Stimulated activated CD8-positive, alpha-beta memory T cell treated with anti-CD3 and anti-CD28 coated beads, Interleukin-4, amount 100 ng/mL, for 48 hours (primary cell): ENCODE measurements at regions not wholly inside any gene's neighbourhood (a gene's known extent, or its start where the extent isn't known, plus 50 kb on each side); places are given as distances from the start of the nearest gene placed in this dataset.
"Not testable (repeated sequence)": the region's sequence is repeated elsewhere in the genome, so short reads cannot be mapped to it uniquely, and the experiment has no call there.

ENCODE experiments used
- DNase-seq: peaks from one replicate; pipeline ENCODE4 v3.0.0-alpha.2; 2020

DNA sequence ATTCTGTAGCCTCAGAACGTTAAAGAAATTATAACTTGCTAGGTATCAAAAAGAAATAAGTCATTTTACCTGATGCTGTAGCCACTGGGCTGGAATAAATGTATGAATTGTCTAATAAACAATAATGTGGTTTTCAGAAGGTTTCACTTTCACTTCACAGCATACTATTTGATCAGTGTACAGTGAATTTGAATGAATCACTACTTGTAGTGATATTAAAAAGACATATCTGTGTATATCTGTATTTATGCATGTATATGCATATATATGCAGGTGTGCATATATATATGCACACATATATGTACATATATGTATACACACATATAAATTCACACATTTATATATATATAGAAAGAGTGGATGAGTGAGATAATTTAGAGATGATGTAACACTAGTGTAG, 440.0 kb upstream of the PCDH10 start:
- DNase-seq, result no peak

DNA sequence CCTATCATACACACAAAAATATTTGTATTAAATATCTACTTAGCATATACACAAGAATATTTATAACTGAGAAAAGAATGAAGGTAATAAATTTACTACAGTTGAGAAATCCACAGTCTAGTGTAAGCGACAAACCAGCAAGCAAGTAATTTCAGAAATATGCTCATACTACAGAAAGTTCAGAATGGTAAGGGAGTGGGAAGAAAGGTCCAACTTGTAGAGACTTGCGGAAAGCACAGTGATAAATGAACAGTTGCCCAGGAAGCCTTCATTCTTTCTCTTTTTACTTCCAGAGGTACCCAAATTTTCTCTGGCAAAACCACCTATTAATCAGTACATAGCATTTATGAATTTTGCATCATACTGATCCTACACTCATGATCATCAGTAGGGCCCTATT, 438.1 kb upstream of the PCDH10 start:
- DNase-seq, result no peak

DNA sequence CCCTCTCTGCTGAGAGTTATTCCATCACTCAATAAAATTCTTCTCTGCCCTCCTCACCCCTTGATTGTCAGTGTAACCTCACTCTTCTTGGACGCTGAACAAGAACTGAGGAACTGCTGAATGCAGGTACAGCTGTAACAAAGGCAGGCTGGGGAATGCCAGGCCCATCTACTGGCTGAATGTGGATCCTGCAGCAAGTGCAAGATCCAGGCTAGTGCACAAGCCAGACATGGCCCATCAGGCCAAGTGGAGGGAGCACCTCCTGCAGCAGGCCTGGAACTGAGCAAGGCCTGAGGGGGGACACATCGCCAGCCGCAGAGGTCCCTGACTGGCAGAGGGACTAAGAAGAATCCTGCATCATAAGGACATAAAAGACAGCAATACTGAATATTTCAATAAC, 411.8 kb upstream of the PCDH10 start:
- no peak for DNase-seq

DNA sequence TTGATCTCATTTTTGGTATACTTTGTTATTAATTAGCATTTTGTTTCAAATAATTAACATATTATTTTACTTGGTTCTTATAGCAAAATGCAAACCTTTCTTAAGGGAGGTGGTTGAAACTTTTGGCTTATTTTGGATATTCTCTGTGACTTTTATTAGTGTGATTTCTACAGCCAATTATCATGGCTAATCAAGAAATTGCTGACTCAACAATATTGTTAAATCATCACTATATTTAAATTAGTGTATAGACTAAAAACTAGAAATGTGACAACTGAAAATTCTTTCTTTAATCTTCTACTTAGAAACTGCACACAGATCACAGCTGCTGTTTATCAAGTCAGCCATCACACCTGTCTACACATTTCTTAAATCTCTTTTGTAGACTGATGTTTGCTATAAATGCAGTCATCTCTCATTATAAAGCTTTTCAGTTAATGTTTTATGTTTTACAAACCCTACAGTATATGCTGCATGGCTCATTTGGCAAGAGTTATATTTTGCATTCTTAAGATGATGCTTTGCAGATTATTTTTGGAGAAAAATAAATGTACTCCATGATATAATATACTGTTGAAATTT, 389.8 kb upstream of the PCDH10 start:
- DNase-seq, result no peak

DNA sequence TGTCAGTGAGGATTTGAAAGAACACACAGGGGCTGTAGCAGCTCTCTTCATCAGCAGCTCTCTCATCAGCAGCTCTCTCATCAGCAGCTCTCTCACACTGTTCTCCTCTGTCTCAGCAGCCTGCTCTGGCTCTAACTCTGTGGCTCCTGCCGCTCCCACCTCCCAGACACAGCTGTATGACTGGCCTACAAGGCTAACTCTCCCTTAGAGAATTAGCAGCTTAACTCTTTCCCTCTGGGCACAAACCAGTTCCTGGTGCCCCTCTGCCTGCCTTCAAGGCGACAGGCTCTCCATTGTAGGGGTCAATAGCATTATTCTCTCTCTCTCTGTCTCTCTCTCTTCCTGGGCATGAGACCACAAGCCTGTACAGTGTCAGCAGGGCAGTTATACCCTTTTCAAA, 385.6 kb upstream of the PCDH10 start:
- no peak for DNase-seq

DNA sequence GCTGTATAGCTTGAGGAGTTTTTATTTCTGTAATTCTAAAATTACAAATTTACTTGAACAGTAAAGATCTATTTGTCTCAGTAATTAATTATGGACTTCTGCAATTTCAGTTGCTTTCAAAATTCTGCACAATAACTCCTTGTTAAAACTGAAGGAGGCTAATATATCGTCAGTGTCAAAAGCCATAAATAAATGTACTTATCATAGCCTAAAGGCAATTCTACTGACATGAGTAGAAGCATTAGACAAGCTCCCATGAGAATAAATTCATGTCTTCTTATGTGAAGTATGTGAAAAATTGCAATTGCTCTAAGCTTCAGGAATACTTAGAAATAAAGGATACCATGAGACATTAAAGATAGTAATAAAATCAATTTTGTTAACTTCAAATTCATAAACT, 381.2 kb upstream of the PCDH10 start:
- DNase-seq, result no peak

DNA sequence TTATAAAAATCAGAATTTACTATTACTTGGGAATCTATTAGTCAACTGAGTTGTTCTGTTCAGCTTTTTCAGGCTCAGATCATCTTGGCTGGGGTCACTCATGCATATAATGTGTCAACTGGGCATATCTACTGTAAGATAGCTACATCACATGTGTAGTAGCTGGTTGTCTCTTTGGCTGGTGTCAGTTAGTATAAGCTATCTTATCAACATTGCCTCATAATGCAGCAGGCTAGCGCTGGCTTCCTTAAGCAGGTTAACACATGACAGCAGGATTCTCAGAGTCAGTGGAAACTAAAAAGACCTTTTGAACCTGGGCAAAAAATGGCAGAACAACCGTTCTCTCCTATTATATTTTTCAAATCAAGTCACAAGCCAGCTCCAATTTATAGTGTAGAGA, 378.3 kb upstream of the PCDH10 start:
- no peak for DNase-seq

DNA sequence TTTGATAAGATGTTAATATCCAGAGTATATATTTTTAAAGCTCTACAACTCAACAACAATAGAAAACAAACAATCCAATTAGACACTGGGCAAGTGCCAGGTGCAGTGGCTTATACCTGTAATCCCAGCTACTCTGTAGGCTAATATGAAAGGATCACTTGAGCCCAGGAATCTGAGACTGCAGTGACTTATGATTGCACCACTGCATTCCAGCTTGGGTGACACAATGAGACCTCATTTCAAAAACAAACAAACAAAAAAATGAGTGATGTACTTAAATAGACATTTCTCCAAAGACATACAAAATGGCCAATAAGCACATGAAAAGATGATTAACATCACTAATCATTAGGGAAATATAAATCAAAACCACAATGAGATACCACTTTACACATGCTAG, 356.8 kb upstream of the PCDH10 start:
- no peak for DNase-seq

DNA sequence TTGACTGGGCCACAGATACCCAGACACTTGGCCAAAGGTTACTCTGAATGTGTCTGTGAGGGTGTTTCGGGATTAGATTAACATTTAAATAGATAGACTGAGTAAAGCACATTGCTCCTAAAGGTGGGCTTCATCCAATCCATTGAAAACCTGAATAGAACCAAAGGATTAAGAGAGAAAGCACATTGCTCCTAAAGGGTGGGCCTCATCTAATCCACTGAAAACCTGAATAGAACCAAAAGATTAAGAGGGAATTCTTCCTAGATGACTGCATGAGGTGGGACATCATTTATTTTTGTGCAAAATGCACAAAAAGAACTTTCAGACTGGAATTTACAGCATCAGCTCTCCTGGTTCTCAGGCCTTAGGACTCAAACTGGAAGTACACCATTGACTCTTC, 351.2 kb upstream of the PCDH10 start:
- no peak for DNase-seq

DNA sequence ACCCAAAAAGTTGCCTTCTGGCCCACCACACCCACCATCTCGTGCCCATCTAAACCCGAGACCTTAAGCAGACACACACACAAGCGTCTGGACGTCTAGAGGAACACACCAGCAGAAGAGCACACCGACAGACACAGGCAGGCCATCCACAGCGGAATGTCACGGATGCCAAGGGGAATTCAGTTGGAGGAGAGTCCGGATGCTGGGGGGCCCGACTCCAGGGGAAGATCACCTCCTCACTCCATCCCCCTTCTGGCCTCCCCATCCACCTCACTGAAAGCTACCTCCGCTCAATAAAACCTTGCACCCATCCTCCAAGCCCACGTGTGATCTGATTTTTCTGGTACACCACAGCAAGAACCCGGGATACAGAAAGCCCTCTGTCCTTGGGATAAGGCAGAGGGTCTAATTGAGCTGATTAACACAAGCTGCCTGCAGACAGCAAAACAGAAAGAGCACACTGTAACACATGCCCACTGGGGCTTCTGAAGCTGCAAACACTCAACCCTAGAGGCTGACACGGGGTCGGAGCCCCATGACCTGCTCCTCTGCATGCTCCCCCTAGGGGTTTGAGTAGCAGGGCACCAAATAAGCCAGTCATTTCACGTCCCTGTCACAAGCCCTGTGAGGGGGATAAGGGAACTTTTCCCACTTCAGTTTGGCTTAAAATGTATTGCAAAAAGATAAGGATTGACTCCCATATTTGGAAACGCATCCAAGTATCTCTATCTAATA, 339.6 kb upstream of the PCDH10 start:
- DNase-seq, result no peak

DNA sequence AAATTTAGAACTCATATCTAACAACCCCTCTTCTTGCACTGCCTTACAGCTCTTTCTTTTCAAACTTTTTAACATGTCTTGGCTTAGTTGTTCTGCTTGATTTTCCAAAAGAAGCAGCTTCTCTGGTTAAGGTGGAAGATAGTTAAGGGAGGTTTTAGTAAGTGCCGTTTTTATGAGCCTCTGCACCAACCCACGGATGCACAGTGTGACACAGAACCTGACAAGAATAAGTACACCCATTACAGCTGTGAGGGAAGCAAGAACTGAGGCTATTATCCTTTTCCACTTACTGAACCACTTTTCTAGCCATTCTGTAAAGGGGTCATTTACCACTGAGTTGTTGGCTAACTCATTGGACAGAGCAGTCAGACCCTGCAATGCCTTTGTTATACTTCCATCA, 336.0 kb upstream of the PCDH10 start:
- DNase-seq, result not testable (repeated sequence)

DNA sequence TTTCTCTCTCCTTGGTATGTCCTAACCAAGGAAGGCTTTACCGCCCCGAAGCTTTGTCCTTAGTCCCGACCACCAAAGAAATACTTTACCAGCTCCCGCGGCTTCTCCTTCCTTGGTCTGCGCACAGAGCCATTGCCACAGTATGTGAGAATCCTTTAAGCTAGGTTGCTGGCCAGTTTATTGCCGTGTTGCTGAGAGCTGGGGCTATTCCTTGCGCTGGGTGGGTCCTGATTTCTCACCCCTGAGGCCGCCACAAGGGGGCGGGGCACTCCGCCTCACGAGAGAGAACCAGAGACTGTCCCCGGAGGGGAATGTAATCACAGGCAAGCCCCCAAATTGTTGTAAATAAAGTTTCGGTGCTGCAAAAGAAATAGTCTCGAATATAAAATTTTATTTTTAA, 331.0 kb upstream of the PCDH10 start:
- no peak for DNase-seq

DNA sequence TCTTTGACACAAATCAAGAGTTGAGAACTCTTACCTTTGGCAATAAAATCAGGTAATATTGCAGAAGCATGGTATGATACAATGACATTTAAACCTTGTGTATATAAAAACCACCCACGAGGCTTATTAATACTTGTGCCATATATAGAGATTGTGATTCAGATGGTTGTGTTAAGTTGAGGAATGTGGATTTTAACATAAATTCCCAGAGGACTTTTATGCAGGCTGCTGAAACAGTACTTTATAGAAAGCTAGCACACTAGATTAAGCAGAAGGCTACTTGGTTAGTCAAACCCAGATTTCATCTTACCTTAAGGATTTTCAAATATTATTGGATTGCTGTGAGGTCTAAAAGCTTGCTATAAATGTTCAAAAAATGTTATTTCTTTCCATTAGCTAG, 325.7 kb upstream of the PCDH10 start:
- no peak for DNase-seq

DNA sequence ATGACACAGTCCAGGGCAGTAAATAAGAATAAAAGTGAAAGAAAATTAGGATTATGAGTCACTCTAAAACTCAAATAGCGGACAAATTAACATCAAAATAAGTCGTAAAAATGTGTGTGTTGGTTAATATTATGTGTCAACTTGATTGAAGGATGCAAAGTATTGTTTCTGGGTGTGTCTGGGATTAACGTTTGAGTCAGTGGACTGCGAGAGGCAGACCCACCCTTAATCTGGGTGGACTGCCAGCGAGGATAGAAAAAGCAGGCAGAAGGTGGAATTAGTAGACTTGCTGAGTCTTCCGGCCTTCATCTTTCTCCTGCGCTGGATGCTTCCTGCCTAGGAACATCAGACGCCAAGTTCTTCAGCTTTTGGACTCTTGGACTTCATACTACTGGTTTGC, 324.3 kb upstream of the PCDH10 start:
- no peak for DNase-seq

DNA sequence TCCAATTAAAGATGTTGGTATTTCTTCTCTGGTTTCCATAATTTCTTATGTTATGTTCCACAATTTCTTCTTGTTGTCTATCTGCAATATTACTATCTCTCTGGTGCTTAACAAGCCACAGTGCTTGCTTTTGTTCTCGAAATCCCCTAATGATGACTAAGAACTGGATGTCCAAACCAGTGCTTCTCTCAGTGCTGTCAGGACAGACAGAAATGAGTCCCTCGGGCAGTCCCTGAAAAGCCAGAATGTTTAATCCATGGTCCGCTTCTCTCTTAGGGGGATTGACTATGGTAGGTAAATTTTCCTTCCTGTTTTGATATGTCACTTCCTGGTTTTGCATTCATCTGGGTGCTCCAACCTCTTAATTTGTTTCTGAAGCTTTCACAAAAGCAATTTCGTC, 321.6 kb upstream of the PCDH10 start:
- no peak for DNase-seq

DNA sequence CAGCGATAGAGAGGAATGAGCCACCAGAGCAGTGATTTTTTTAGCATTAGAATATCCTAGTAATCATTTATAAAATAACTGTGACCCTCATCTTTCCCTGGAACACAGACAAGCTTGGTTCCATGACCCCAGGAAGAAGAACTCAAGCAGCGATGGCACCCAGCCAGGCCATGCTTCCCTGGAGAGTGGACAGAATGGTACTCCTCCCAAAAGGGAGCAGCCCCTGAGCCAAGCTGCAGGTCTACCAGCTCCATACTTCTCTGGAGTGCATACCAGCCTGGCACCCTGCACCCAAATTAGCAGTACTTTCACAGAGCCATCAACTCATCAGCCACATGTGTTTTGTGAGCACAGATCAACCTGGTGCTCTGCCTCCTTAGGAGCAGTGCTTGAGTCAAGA, 310.9 kb upstream of the PCDH10 start:
- no peak for DNase-seq

DNA sequence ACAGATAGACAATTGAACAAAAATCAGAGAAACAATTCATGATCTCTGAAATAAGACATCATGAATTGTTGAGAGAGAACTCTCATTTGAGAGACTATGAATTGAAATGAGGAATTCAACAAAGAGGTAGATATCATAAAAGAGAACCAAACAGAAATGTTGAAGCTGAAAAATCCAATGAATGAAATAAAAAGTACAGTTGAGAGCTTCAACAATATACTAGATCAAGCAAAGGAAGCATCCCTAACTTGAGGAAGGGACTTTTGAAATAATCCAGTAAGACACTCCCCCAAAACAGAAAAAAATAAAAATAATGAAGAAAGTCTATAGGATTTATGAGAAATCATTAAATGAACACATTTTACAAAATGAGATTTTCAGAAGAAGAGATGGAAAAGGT, 310.0 kb upstream of the PCDH10 start:
- DNase-seq, result no peak

DNA sequence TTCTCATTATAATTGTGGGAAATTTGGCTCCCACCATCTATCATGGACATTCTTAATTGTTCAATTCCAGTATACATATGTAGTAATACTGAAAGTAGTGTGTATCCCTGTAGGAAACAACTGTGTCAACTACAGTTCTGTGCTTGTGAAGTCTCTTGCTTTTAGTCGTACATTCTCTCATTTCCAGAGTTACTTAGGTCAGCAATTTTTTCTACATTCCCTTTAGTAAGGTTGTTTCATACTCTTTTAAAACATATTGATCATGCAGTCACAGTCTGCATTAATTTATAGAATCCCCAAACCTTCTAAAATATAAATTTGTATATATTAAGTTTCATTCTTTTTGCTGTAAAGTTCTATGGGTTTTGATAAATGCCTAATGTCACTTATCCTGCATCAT, 289.2 kb upstream of the PCDH10 start:
- DNase-seq, result no peak

DNA sequence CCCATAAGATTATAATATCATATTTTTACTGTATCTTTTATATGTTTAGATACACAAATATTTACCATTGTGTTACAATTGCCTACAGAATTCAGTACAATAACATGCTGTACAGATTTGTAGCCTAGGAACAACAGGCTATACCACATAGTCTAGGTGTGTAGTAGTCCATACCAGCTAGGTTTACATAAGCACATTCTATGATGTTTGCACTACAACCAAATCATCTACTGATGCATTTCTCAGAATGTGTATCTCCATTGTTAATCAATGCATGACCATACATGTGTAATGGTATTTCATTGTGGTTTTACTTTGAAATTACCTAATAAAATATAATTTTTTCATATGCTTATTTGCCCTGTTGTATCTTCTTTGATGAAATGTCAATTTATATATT, 288.1 kb upstream of the PCDH10 start:
- DNase-seq, result no peak

DNA sequence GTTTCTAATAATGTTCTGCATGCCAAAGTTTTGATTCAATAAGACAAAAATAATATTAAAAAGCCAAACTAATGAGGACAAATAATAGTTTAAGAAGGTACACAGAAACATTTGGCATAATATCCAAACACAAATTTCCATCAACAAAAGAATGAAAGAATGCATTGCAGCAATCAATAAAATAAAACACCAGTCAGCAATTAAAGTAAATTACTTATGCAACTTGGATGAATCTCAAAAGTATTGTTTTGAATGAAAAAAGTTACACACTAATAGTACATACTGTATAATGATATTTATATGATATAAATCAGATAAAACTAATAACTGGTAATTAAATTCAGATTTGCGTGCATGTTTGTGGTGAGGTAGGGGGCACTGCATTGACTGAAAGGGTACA, 285.5 kb upstream of the PCDH10 start:
- no peak for DNase-seq

DNA sequence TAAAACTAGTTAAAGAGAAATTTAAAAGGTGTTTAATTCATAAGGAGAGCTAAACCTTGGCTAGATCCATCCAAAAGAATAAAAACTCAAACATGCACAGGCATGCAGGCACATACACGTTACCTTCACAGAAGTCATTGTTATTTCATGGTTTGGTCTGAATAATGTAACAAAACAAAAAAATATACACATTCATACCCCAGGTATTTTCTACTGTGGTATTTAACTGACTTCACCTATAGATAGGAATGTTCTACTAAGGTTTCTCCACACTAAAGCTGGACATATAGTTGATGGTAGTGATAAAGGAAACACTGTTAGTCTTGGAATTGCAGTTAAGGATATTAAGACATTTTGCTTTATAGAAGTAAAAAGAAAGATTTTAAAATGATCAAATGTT, 283.6 kb upstream of the PCDH10 start:
- no peak for DNase-seq

DNA sequence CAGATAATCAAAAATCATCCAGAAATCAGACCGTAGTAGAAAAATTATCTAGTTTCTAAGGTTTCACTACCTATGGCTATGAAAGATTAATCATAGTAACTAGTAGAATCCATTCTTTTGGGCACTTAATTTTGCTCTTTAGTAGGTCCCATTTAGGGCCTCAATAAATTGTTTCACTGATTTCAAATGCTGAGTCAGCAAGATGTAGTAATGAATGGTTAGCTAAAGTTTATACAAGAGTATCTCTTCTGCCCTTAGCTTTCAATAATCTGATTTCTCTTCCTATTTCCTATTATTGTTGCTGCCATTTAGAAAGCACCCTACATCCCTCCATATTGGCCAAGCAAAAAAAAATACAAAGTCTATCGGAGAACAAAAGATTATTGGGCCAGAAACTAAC, 283.2 kb upstream of the PCDH10 start:
- no peak for DNase-seq

DNA sequence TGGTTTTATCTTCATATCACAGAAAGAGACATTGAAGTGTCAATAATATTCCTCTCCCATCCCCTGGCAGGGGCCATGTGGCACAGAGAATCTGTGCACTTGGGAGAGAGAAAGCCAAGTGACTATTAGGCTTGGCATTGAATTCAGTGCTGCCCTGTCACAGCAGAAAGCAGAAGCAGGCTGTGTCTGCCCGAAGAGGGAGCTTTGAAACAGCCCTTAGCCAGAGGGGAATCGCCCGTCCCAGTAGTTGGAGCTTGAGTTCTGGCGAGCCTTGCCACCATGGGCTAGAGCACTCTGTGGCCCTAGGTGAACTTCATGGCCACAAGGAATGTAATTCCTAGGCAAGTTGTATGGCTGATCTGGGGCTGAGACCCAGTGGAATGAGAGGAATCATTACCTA, 282.5 kb upstream of the PCDH10 start:
- DNase-seq, result no peak

DNA sequence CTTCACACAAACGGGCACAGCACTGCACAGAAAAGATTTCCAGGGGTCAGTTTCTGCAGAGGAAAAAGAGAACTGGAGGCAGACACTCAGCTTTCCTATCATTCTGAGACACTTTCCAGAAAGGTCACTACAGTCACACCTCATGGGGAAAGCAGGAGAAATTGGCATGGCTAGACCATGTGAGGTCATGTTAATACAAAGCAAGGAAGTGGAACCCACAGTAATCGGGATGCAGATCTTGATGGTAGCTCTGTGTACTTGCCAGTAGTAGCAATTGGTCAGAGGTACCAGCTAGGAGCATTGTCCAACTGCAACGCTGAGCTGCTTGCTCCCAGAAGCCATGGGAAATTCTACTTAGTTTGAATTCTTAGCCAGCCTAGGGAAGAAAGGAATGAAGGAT, 255.3 kb upstream of the PCDH10 start:
- DNase-seq, result no peak

DNA sequence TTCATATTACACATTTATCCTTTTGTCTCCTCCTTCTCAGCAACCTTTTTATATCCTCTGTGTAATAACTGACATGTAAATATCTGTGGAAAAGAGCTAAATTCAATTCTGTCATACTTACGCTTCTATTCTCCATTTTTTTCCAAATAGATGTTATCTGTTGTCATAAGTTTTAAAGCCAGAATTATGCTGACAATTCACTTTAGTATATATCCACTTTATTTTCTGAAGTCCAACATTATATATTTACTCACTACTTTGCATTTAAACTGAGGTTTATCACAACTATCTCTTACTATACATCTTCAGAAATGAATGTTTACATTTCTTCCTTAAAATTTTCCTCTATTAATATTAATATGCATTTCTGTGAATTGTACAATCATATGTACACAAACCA, 247.9 kb upstream of the PCDH10 start:
- no peak for DNase-seq
